Lower lobe of right lung (tissue), 2 donors: ENCODE measurements at regions not wholly inside any gene's neighbourhood (a gene's known extent, or its start where the extent isn't known, plus 50 kb on each side); places are given as distances from the start of the nearest gene placed in this dataset.

Source experiments
- ATAC-seq, 2 donors: fragments of 200-7000 bp; cut with Tn5 transposase; one replicate each; pipeline ENCODE4 v1.9.1; 2020 to 2022; ENCODE audit warnings: mild to moderate bottlenecking in 2 of 2, moderate library complexity in 2 of 2
- DNase-seq: peaks from one replicate; pipeline ENCODE4 v3.0.0-alpha.2; 2020
- H3K27ac ChIP-seq: fragments of 200-600 bp; one replicate; pipeline ENCODE4 v1.8.0; 2022
- H3K27me3 ChIP-seq: fragments of 200-600 bp; one replicate; pipeline ENCODE4 v1.8.0; 2022; ENCODE audit warnings: low read depth
- H3K36me3 ChIP-seq: fragments of 200-600 bp; one replicate; pipeline ENCODE4 v1.8.0; 2022; ENCODE audit warnings: mild to moderate bottlenecking
- H3K4me1 ChIP-seq: fragments of 200-600 bp; one replicate; pipeline ENCODE4 v1.8.0; 2022
- H3K4me3 ChIP-seq: fragments of 200-600 bp; one replicate; pipeline ENCODE4 v1.8.0; 2022; ENCODE audit warnings: mild to moderate bottlenecking
- H3K9me3 ChIP-seq: fragments of 200-600 bp; one replicate; pipeline ENCODE4 v1.8.0; 2022
- intact Hi-C: fragments of 100-400 bp; cut with DNase I; formaldehyde crosslinking; loops from one replicate; pipeline ENCODE4 v1.11.0; 2022
- TF ChIP-seq, protein P1 (sequence below): fragments of 200-600 bp; IDR thresholded peaks from one replicate; pipeline ENCODE4 v1.8.0; 2022; ENCODE audit warnings: antibody characterized with exemption, mild to moderate bottlenecking
- donor health status: DM: no; HTN: yes; CAD: no; lungs with severe emphysema.

DNA sequence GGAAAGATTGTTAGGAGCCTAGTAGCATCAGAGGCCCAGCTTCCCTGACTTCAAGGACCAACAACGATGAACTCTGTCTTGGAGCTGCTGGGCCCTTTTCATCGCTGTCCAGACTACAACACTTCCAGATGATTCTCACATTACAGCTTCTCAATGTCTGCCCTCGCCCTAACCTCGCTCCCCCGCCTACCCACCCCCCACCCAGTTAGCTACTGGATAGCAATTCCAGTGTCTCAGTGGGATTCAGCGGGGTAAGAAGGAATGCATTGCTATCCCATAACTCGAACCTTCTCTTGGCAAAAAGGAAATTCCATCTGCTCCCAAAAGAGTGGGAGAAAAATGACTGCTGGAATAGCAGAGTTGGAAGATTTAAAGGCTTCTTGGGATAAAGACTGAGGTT lies 65.0 kb downstream of the RPL37A start:
- H3K4me1 ChIP-seq, result no peaks in the 10 kb centered on the region
- H3K27me3 ChIP-seq, result no peaks in the 10 kb centered on the region
- intact Hi-C loops, result no loop called here
- no peaks in the 10 kb centered on the region for H3K36me3 ChIP-seq
- TF ChIP-seq, protein P1, sequence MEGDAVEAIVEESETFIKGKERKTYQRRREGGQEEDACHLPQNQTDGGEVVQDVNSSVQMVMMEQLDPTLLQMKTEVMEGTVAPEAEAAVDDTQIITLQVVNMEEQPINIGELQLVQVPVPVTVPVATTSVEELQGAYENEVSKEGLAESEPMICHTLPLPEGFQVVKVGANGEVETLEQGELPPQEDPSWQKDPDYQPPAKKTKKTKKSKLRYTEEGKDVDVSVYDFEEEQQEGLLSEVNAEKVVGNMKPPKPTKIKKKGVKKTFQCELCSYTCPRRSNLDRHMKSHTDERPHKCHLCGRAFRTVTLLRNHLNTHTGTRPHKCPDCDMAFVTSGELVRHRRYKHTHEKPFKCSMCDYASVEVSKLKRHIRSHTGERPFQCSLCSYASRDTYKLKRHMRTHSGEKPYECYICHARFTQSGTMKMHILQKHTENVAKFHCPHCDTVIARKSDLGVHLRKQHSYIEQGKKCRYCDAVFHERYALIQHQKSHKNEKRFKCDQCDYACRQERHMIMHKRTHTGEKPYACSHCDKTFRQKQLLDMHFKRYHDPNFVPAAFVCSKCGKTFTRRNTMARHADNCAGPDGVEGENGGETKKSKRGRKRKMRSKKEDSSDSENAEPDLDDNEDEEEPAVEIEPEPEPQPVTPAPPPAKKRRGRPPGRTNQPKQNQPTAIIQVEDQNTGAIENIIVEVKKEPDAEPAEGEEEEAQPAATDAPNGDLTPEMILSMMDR, result no peak
- H3K9me3 ChIP-seq, result no peaks in the 10 kb centered on the region
- DNase-seq (no peak), ATAC-seq (no peak)
- no peak overlapping the region for H3K27ac ChIP-seq
- no peak overlapping the region for H3K4me3 ChIP-seq

GRCh38 chr2:216564611-216565010 lies 66.0 kb downstream of the RPL37A start:
- intact Hi-C loops, result no loop called here

DNA sequence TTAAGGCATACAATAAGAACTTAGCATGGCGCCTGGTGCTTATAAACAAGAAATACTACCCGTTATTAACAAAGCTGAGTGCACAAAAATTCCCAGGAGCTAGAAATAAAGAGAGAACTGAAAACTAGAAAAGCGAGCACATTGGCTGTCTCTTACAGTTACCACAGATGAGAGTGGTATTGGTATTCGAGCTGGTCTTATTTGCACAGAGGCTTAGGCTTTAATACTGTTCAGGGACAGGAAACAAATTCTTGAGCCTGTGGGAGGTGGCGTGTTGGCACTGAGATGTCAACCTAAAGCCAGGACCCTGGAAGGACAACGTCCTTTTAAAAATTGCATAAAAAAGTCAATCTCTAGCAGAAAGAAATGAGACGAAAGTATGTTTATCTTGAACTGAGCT lies 67.3 kb upstream of the IGFBP2 start:
- Histone ChIP-seq H3K4me1 (no peaks in the 10 kb centered on the region), H3K4me3 (no peak overlapping the region), H3K36me3 (no peaks in the 10 kb centered on the region), H3K27ac (no peak overlapping the region), H3K9me3 (no peaks in the 10 kb centered on the region), H3K27me3 (no peaks in the 10 kb centered on the region)
- intact Hi-C loops, result no loop called here
- no peak for ATAC-seq
- no peak for DNase-seq
- TF ChIP-seq, protein P1, result no peak

More at GRCh38 chr2:216564611-216565010, 66.0 kb downstream of the RPL37A start:
- no peak overlapping the region for H3K27ac ChIP-seq
- no peak for ATAC-seq
- H3K27me3 ChIP-seq, result no peaks in the 10 kb centered on the region
- TF ChIP-seq, protein P1, result no peak
- no peak for DNase-seq
- no peak overlapping the region for H3K4me3 ChIP-seq
- no peaks in the 10 kb centered on the region for H3K4me1 ChIP-seq
- H3K36me3 ChIP-seq, result no peaks in the 10 kb centered on the region
- H3K9me3 ChIP-seq, result no peaks in the 10 kb centered on the region

DNA sequence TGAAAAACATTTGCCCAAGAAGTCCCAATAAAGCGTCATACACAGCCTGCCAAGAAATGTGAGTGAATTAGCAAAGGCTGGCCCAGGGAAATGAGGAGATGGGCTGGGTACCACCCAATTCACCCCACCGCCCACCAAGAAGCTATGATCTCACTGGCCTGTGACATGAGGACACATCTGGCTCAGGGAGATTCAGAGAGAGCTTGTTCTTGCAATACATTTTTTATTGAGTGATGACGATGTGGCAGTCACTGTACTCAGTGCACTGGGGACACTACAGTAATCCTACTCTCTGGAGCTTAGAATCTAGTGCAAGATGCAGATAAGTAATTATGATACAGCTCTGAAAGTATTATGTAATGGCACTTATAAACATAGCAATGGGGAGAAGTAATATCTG lies 64.6 kb upstream of the IGFBP2 start:
- intact Hi-C loops, result no loop called here
- H3K4me1 ChIP-seq, result peaks cover 9% of the 10 kb centered on the region
- no peaks in the 10 kb centered on the region for H3K36me3 ChIP-seq
- ATAC-seq (no peak), DNase-seq (no peak)
- H3K4me3 ChIP-seq, result no peak overlapping the region
- no peak overlapping the region for H3K27ac ChIP-seq
- H3K27me3 ChIP-seq, result no peaks in the 10 kb centered on the region
- TF ChIP-seq, protein P1, result no peak
- H3K9me3 ChIP-seq, result no peaks in the 10 kb centered on the region

- no peak overlapping the region for H3K4me3 ChIP-seq
- ATAC-seq (no peak), DNase-seq (no peak)
- intact Hi-C loops, result no loop called here
- peaks cover 17% of the 10 kb centered on the region for H3K4me1 ChIP-seq
- H3K9me3 ChIP-seq, result no peaks in the 10 kb centered on the region
- H3K36me3 ChIP-seq, result no peaks in the 10 kb centered on the region
- H3K27ac ChIP-seq, result no peak overlapping the region
- no peaks in the 10 kb centered on the region for H3K27me3 ChIP-seq
- TF ChIP-seq, protein P1, result no peak
These were observed 63.5 kb upstream of the IGFBP2 start for GRCh38 chr2:216569765-216570164.

GRCh38 chr2:216570357-216570756 lies 62.9 kb upstream of the IGFBP2 start:
- no peaks in the 10 kb centered on the region for H3K27me3 ChIP-seq
- ATAC-seq, result no peak
- intact Hi-C loops, result no loop called here
- TF ChIP-seq, protein P1, result no peak
- no peaks in the 10 kb centered on the region for H3K9me3 ChIP-seq
- no peak overlapping the region for H3K4me3 ChIP-seq
- H3K36me3 ChIP-seq, result no peaks in the 10 kb centered on the region
- H3K27ac ChIP-seq, result no peak overlapping the region
- DNase-seq, result no peak
- peaks cover 17% of the 10 kb centered on the region for H3K4me1 ChIP-seq
